Fibroblast of lung (primary cell): ENCODE measurements at regions not wholly inside any gene's neighbourhood (a gene's known extent, or its start where the extent isn't known, plus 50 kb on each side); places are given as distances from the start of the nearest gene placed in this dataset.

Source experiments
- CTCF ChIP-seq, 2 donors: IDR thresholded peaks in 1 of 2; conservative IDR thresholded peaks in 1 of 2; 1 replicate in 1 of 2; 2 replicates in 1 of 2; pipeline ENCODE4 v1.5.1; 2011 to 2012; ENCODE audit warnings: low read length in 2 of 2, control low read depth in 1 of 2, inconsistent platforms in 1 of 2, low read depth in 1 of 2, mild to moderate bottlenecking in 1 of 2
- EZH2 ChIP-seq: IDR thresholded peaks from 2 replicates; pipeline ENCODE4 v1.5.1; 2012; ENCODE audit warnings: low read length, control low read depth, mild to moderate bottlenecking; ENCODE audit errors: missing control alignments

GRCh38 chr2:103230796-103231195 is 469.0 kb downstream of the TMEM182 start:
- TF ChIP-seq CTCF (conservative IDR thresholded peaks at IDR 0.05 in 1 of 2, IDR thresholded peaks at IDR 0.05 in 1 of 2; ENCODE audit: low read depth in 1 of 2, low read length in 2 of 2), result no peak
- no peak for TF ChIP-seq EZH2
